K562 (cell line): ENCODE measurements at regions not wholly inside any gene's neighbourhood (a gene's known extent, or its start where the extent isn't known, plus 50 kb on each side); places are given as distances from the start of the nearest gene placed in this dataset.

ENCODE experiments used
- ATAC-seq: fragments of 200-7000 bp; cut with Tn5 transposase; 3 replicates; pipeline ENCODE4 v1.9.1; 2020; ENCODE audit warnings: moderate library complexity
- BruUV-seq: library from RNA; stranded (reverse); fragments of 400-500 nt; replicated peaks from 2 replicates; lab custom pipeline; 2021; lab: Mats Ljungman, UMichigan
- CTCF ChIA-PET: fragments of 300-600 bp; formaldehyde crosslinking; extraction: SDS; loops from one replicate; lab custom pipeline; 2021; ENCODE audit warnings: low intra/inter-chr PET ratio; lab: Yijun Ruan, JAX
- POLR2A ChIA-PET: fragments of 300-600, 350-650 bp; sonication (Branson Sonifier 250); formaldehyde crosslinking; extraction: SDS; loops from one replicate; lab custom pipeline; 2021; ENCODE audit warnings: antibody characterized with exemption, inconsistent platforms; lab: Yijun Ruan, JAX
- DNase-seq, 4 experiments: peaks; one replicate each; pipeline versions ENCODE4 v3.0.0 to v3.0.0-alpha.2; 2011 to 2018; ENCODE audit warnings: low spot score in 3 of 4, mixed read lengths in 3 of 4; ENCODE audit errors: extremely low read depth in 1 of 4
- FAIRE-seq: peaks from 2 replicates; lab custom pipeline; 2011; peaks lifted over from hg19 to GRCh38; lab: Jason Lieb, UNC
- H2AFZ ChIP-seq: 2 replicates; pipeline ENCODE4 v1.6.0; 2011; ENCODE audit warnings: low read depth, low read length, control low read depth, inconsistent platforms
- H3K27ac ChIP-seq: fragments of 200-600 bp; 3 replicates; pipeline ENCODE4 v1.8.0; 2011; ENCODE audit warnings: low read depth, mild to moderate bottlenecking, control low read depth, inconsistent platforms, low read length, moderate library complexity, mixed read lengths; ENCODE audit errors: extremely low read depth
- H3K27me3 ChIP-seq, 2 experiments: fragments of 300-600 bp in 1 of 2; 2 replicates in 1 of 2; 3 replicates in 1 of 2; pipeline versions ENCODE4 v1.6.0 to v1.8.0; 2011; ENCODE audit warnings: inconsistent platforms in 2 of 2, low read length in 2 of 2, mild to moderate bottlenecking in 1 of 2, mixed read lengths in 1 of 2, moderate library complexity in 1 of 2; ENCODE audit not compliant: control insufficient read depth in 2 of 2, insufficient read depth in 2 of 2
- H3K36me3 ChIP-seq: fragments of 300-600 bp; 3 replicates; pipeline ENCODE4 v1.8.0; 2011; ENCODE audit warnings: mild to moderate bottlenecking, low read length, inconsistent platforms; ENCODE audit not compliant: control insufficient read depth, insufficient read depth
- H3K4me1 ChIP-seq, 2 experiments: fragments of 200-600 bp in 1 of 2; replicated peaks in 1 of 2; 2 replicates in 1 of 2; 3 replicates in 1 of 2; pipeline versions ENCODE4 v1.5.1 to v1.8.0; 2011; ENCODE audit warnings: inconsistent platforms in 2 of 2, low read length in 2 of 2, mild to moderate bottlenecking in 1 of 2, mixed read lengths in 1 of 2, moderate library complexity in 1 of 2; ENCODE audit not compliant: control insufficient read depth in 2 of 2, insufficient read depth in 2 of 2
- H3K4me2 ChIP-seq: 2 replicates; pipeline ENCODE4 v1.6.1; 2011; ENCODE audit warnings: low read length, control low read depth, inconsistent platforms, mixed read lengths; ENCODE audit not compliant: insufficient read depth
- H3K4me3 ChIP-seq: fragments of 200-600 bp; sonication (generic), shearing (Covaris generic); 2 replicates; pipeline ENCODE4 v1.5.1; 2016; ENCODE audit warnings: control low read depth, inconsistent platforms
- H3K79me2 ChIP-seq: fragments of 200-600 bp; 3 replicates; pipeline ENCODE4 v1.8.0; 2011; ENCODE audit warnings: low read length, inconsistent platforms; ENCODE audit not compliant: control insufficient read depth, insufficient read depth
- H3K9ac ChIP-seq, 2 experiments: 2 replicates each; pipeline versions ENCODE4 v1.6.0 to v1.6.1; 2011; ENCODE audit warnings: low read depth in 2 of 2, low read length in 2 of 2, control low read depth in 1 of 2, inconsistent platforms in 1 of 2, mild to moderate bottlenecking in 1 of 2, mixed read lengths in 1 of 2; ENCODE audit not compliant: insufficient read depth in 1 of 2
- H3K9me1 ChIP-seq: one replicate; pipeline ENCODE4 v1.6.0; 2011; ENCODE audit warnings: inconsistent platforms, mild to moderate bottlenecking, low read length, moderate library complexity; ENCODE audit not compliant: control insufficient read depth, insufficient read depth
- H3K9me3 ChIP-seq: replicated peaks from 2 replicates; pipeline ENCODE4 v1.5.1; 2011; ENCODE audit warnings: low read depth, low read length, inconsistent platforms; ENCODE audit not compliant: control insufficient read depth, insufficient read depth
- H4K20me1 ChIP-seq: replicated peaks from 2 replicates; pipeline ENCODE4 v1.6.1; 2011; ENCODE audit warnings: low read length, inconsistent platforms, mixed read lengths; ENCODE audit not compliant: control insufficient read depth, insufficient read depth
- CGGBP1 ChIP-seq: fragments of 250-450 bp; sonication (Bioruptor Pico); IDR thresholded peaks from 2 replicates; pipeline ENCODE4 v1.9.0; 2021; ENCODE audit warnings: mild to moderate bottlenecking
- DLX4 ChIP-seq: fragments of 250-450 bp; sonication (Bioruptor Pico); IDR thresholded peaks from 2 replicates; pipeline ENCODE4 v1.6.1; 2021; ENCODE audit warnings: mild to moderate bottlenecking
- HMG20B ChIP-seq: fragments of 250-450 bp; sonication (Bioruptor Pico); IDR thresholded peaks from 2 replicates; pipeline ENCODE4 v1.5.0; 2021; ENCODE audit warnings: mild to moderate bottlenecking
- RBM25 ChIP-seq: fragments of 200-400 bp; formaldehyde crosslinking; IDR thresholded peaks from 2 replicates; pipeline ENCODE4 v1.6.1; 2018; ENCODE audit warnings: low read length, low read depth, moderate library complexity; ENCODE audit not compliant: severe bottlenecking
- RFX7 ChIP-seq: fragments of 250-450 bp; sonication (Bioruptor Pico); IDR thresholded peaks from 2 replicates; pipeline ENCODE4 v1.5.1; 2021; ENCODE audit warnings: mild to moderate bottlenecking
- SFPQ ChIP-seq: fragments of 200-400 bp; formaldehyde crosslinking; IDR thresholded peaks from 2 replicates; pipeline ENCODE4 v1.6.1; 2017; ENCODE audit warnings: mild to moderate bottlenecking, low read depth, low read length, moderate library complexity
- WGBS: fragments of 100-300 bp; shearing (Covaris generic); methylation state at CpG from one replicate; pipeline ENCODE4 v1.1.6; 2016; ENCODE audit warnings: low coverage, mixed read lengths; ENCODE audit not compliant: insufficient coverage; ENCODE audit errors: missing lambda C conversion rate; 5-methylcytosine and 5-hydroxymethylcytosine counted together
- in situ Hi-C: fragments of 300-500 bp; cut with MboI; formaldehyde crosslinking; loops from 4 replicates; pipeline ENCODE4 v1.15.0; 2018; ENCODE audit warnings: inconsistent platforms, mixed read lengths
- intact Hi-C: fragments of 100-400 bp; cut with micrococcal nuclease; formaldehyde crosslinking; loops from 2 replicates; pipeline ENCODE4 v1.14.2; 2022

GRCh38 chr16:51938861-51939260 is 608.1 kb downstream of the TOX3 start:
- in situ Hi-C loops (no loop called here), intact Hi-C loops (no loop called here)
- FAIRE-seq, result no peak
- no peak for TF ChIP-seq CGGBP1
- TF ChIP-seq RFX7, result no peak
- no peak for TF ChIP-seq HMG20B (CRISPR knock-in tag)
- no peak for TF ChIP-seq DLX4
- TF ChIP-seq SFPQ, result no peak
- no peak for TF ChIP-seq RBM25
- Histone ChIP-seq H3K4me3 (no peak overlapping the region), H2AFZ (no peak overlapping the region), H3K79me2 (no peaks in the 10 kb centered on the region), H3K4me2 (no peak overlapping the region), H4K20me1 (no peaks in the 10 kb centered on the region), H3K9me1 (no peaks in the 10 kb centered on the region), H3K9me3 (no peaks in the 10 kb centered on the region), H3K9ac (no peak overlapping the region), H3K27ac (no peak overlapping the region), H3K36me3 (no peaks in the 10 kb centered on the region), H3K4me1 (no peaks in the 10 kb centered on the region), H3K27me3 (no peaks in the 10 kb centered on the region)
- ChIA-PET CTCF (no interaction called here), POLR2A (interaction anchor here (0.6 kb wide), 1 partner anchor 263 kb away, joined by 3 read pairs; no protein-coding TSS in a partner anchor)
- no TSS peak for BruUV-seq
- WGBS, result 0% methylated on average over 3 of the region's 3 CpGs
- DNase-seq, result no peak
- ATAC-seq, result no peak
